SJCRH30 (cell line): ENCODE measurements at regions not wholly inside any gene's neighbourhood (a gene's known extent, or its start where the extent isn't known, plus 50 kb on each side); places are given as distances from the start of the nearest gene placed in this dataset.

Source experiments
- DNase-seq, 2 experiments: peaks; one replicate each; pipeline ENCODE4 v3.0.0-alpha.2; 2015 to 2020
- H3K27ac ChIP-seq: fragments of 250-450 bp; sonication (Bioruptor Pico); 2 replicates; pipeline ENCODE4 v1.5.1; 2020; ENCODE audit warnings: mild to moderate bottlenecking, moderate library complexity
- H3K27me3 ChIP-seq: fragments of 250-450 bp; sonication (Bioruptor Pico); 2 replicates; pipeline ENCODE4 v1.5.1; 2020; ENCODE audit warnings: mild to moderate bottlenecking, moderate library complexity
- H3K36me3 ChIP-seq: fragments of 250-450 bp; sonication (Bioruptor Pico); 2 replicates; pipeline ENCODE4 v1.5.1; 2020; ENCODE audit warnings: mild to moderate bottlenecking, moderate library complexity
- H3K4me1 ChIP-seq: fragments of 250-450 bp; sonication (Bioruptor Pico); 2 replicates; pipeline ENCODE4 v1.5.1; 2020; ENCODE audit warnings: mild to moderate bottlenecking, moderate library complexity
- H3K4me3 ChIP-seq: fragments of 250-450 bp; sonication (Bioruptor Pico); 2 replicates; pipeline ENCODE4 v1.5.1; 2020; ENCODE audit warnings: mild to moderate bottlenecking, moderate library complexity
- H3K9me3 ChIP-seq: fragments of 250-450 bp; sonication (Bioruptor Pico); replicated peaks from 2 replicates; pipeline ENCODE4 v1.5.1; 2020; ENCODE audit warnings: mild to moderate bottlenecking, moderate library complexity

DNA sequence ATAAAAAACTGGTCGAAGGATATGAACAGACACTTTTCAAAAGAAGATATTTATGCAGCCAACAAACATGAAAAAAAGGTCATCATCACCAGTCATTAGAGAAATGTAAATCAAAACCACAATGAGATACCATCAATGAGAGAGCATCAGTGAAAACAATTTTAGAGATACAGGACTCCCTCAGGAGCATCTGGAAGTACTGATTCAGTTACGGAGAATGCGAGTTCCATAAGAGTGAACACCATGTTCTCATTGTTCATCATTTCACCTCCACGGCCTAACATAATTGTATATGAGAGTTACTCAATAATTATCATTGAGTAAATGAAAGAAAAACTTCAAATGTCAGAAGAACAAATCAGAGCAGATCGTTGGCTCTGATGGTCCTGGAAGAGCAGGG, 140.9 kb upstream of the TANK start:
- Histone ChIP-seq H3K4me3 (no peak overlapping the region), H3K9me3 (peaks cover 3% of the 10 kb centered on the region; the same call in 1 of the 2 replicates), H3K27me3 (no peaks in the 10 kb centered on the region), H3K36me3 (no peaks in the 10 kb centered on the region), H3K4me1 (no peaks in the 10 kb centered on the region), H3K27ac (no peak overlapping the region)
- DNase-seq: no peak

DNA sequence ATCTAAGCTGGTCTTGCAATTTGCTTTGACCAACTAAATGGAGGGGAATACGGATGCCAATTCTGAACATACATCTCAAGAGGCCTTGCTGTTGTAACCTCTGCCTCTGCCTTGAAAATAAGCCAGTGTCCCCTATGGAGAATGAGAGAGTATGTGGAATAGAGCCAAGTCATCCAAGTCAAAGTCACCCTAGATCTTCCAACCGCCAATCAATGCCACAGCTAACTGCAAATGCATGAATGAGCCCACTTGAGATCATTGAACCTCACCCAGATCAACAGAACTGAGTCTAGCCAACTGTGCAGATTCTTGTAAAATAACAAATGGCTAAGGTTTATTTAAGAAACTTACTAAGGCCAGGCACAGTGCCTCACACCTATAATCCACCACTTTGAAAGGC, 139.8 kb upstream of the TANK start:
- no peak overlapping the region for H3K27ac ChIP-seq
- no peaks in the 10 kb centered on the region for H3K27me3 ChIP-seq
- H3K36me3 ChIP-seq: no peaks in the 10 kb centered on the region
- H3K9me3 ChIP-seq: peaks cover 3% of the 10 kb centered on the region; the same call in 1 of the 2 replicates
- DNase-seq: no peak
- no peak overlapping the region for H3K4me3 ChIP-seq
- no peaks in the 10 kb centered on the region for H3K4me1 ChIP-seq

DNA sequence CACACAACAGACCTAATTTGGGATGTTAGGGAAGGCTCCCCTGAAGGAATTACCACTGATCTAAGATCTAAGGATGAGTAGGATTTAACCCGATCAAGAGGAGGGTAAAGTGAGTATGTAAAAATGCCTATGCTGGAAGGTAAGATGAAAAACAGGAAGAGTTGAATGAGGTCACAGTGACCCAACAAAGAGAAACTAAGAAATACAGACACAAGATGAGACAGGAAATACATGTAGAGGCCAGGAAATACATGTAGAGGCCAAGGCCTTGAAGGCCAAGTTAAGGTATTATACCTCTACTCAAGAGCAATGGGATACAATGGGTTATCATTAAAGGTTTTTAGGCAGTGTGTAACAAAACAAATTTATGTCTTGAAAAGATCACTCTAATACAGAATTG, 131.6 kb upstream of the TANK start:
- Histone ChIP-seq H3K4me3 (no peak overlapping the region), H3K4me1 (no peaks in the 10 kb centered on the region), H3K27ac (no peak overlapping the region), H3K36me3 (no peaks in the 10 kb centered on the region), H3K9me3 (no peaks in the 10 kb centered on the region), H3K27me3 (no peaks in the 10 kb centered on the region)
- no peak for DNase-seq

DNA sequence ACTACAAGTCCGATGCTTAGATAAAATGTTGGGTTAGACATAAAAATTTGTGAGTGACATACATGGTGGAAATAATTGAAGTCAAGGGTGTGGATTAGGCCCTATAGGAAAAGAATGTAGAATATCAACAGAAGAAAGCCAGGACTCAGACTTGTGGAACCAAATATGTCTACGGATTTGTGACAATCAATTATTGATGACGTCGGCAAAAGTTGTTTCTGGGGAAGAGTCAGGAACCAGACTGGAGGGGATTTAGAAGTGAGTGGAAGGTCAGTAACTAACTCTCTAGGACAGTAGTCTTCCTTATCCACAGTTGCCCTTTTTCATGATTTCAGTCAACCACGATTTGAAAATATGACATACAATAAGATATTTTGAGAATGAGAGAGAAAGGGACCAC, 130.9 kb upstream of the TANK start:
- H3K4me1 ChIP-seq: no peaks in the 10 kb centered on the region
- no peak overlapping the region for H3K4me3 ChIP-seq
- H3K27me3 ChIP-seq: no peaks in the 10 kb centered on the region
- DNase-seq: no peak
- H3K36me3 ChIP-seq: no peaks in the 10 kb centered on the region
- no peaks in the 10 kb centered on the region for H3K9me3 ChIP-seq
- no peak overlapping the region for H3K27ac ChIP-seq

DNA sequence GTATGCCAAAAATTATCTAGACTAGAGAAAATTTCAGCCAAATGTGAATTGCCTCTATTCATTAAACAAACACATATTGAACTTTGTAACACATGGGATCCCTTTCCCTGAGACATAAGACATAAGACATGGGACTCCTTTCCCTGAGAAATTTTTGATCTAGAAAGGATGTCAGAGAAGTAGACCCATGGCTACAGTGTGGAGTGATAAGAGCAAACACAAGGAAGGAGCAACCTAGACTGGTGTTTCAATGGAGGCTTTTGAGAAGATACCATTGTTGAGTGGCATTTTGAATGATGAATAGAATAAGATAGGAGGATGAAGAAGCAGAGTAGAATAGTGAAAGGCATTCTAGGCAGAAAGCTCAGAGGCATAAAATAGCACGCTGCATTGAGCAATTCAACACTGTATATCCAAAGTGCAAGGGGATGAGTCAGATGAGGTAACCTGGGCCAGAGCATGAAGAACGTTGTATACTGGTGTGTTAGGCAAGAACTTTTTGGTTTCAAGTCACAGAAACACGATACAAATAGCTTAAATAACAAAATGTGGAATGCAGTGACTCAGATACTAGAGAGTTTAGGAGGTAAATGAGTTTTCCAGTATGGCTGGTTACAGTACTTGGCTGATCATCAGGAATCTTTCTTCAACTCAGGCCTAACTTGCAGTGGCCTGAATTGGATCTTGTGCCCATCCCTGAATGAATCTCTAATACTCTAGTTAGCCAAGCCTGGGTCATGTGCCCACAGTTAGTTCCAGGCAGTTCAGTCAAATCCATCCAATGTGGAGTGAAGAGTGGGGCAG, 129.8 kb upstream of the TANK start:
- DNase-seq: peak in 1 of 2 experiments; percentile 7
- H3K4me1 ChIP-seq: no peaks in the 10 kb centered on the region
- H3K4me3 ChIP-seq: no peak overlapping the region
- no peak overlapping the region for H3K27ac ChIP-seq
- no peaks in the 10 kb centered on the region; the same call in 1 of the 2 replicates for H3K9me3 ChIP-seq
- no peaks in the 10 kb centered on the region for H3K36me3 ChIP-seq
- no peaks in the 10 kb centered on the region for H3K27me3 ChIP-seq

DNA sequence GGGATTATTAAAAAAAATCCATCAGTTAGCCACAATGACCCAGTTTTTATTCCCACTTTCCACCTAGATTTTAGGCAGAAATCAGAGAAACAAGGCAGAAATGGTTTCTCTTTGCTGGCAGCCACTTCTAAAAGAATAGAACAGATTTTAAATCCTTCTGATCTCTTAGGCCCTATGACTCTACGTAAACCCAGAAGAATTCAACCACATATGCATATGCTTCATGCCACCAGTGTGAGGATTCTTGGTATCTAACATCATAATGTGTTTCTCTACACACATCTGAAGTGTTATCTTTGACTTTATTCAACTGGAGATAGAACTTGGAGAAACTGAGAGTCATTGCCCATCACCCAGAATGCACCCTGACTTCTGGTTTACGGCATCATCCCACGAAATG, 128.7 kb upstream of the TANK start:
- no peaks in the 10 kb centered on the region for H3K4me1 ChIP-seq
- H3K36me3 ChIP-seq: no peaks in the 10 kb centered on the region
- H3K27ac ChIP-seq: no peak overlapping the region
- H3K27me3 ChIP-seq: no peaks in the 10 kb centered on the region
- no peaks in the 10 kb centered on the region; the same call in 1 of the 2 replicates for H3K9me3 ChIP-seq
- no peak for DNase-seq
- H3K4me3 ChIP-seq: no peak overlapping the region

DNA sequence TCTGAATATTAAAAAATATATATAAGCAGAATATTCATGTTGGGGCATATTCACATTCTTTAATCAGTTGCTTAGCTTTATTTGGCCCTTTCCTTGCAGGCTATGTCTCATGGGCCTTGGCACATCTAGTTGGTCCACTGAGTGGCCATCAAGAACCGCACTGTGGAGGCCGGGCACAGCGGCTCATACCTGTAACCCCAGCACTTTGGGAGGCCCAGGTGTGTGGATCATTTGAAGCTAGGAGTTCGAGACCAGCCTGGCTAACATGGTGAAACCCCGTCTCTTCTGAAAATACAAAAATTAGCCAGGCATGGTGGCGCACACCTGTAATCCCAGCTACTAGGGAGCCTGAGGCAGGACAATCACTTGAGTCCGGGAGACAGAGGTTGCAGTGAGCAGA, 127.6 kb upstream of the TANK start:
- no peak for DNase-seq
- H3K4me3 ChIP-seq: no peak overlapping the region
- no peak overlapping the region for H3K27ac ChIP-seq
- H3K36me3 ChIP-seq: no peaks in the 10 kb centered on the region
- no peaks in the 10 kb centered on the region; the same call in 1 of the 2 replicates for H3K9me3 ChIP-seq
- no peaks in the 10 kb centered on the region for H3K27me3 ChIP-seq
- no peaks in the 10 kb centered on the region for H3K4me1 ChIP-seq

DNA sequence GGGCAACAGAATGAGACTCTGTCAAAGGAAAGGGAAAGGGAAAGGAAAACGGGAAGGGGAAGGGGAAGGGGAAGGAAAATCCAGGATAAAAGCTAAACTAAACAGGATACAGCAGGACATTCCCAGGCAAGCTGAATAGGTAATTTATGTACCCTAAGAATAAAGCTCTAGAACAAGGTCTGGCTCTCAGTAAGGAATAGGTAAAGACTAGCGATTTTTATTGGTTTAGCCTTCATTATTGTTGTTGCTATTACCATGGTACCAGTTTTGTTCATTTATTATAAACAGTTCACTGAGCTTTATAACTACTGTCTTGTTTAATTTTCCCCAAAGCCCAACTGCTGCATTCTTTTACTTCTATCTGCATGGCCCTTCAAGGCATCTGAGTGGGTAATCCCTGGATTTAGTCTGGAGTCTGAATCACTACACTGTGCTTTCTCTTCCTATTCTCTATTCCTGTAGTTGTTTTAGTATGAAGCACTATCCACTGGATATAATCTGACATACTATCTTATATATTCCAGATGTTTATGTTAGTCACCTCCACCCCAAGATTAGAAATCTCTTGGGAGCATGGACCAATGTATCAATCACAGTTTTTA, 127.1 kb upstream of the TANK start:
- H3K36me3 ChIP-seq: no peaks in the 10 kb centered on the region
- no peak overlapping the region for H3K4me3 ChIP-seq
- DNase-seq: no peak
- no peaks in the 10 kb centered on the region; the same call in 1 of the 2 replicates for H3K9me3 ChIP-seq
- no peak overlapping the region for H3K27ac ChIP-seq
- no peaks in the 10 kb centered on the region for H3K4me1 ChIP-seq
- H3K27me3 ChIP-seq: no peaks in the 10 kb centered on the region

DNA sequence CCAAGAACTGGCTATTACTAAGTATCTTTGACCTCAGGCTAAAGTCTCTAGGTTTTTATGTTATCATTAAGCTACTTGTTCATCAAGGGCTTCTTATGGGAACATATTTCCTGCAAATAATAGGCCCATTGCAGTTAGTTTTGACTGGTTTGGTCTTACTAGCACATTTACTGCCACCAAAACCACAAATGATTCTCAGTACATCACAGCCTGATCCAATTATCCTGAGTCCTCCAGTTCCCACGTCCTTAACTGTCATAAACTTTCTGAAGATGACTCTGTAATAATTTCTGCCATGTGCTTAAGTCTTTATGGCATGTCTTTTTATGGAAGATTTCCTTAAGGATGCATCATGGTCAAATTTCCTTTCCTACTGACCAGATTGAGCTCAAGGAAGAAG, 123.3 kb upstream of the TANK start:
- H3K4me1 ChIP-seq: no peaks in the 10 kb centered on the region
- no peaks in the 10 kb centered on the region for H3K27me3 ChIP-seq
- DNase-seq: no peak

DNA sequence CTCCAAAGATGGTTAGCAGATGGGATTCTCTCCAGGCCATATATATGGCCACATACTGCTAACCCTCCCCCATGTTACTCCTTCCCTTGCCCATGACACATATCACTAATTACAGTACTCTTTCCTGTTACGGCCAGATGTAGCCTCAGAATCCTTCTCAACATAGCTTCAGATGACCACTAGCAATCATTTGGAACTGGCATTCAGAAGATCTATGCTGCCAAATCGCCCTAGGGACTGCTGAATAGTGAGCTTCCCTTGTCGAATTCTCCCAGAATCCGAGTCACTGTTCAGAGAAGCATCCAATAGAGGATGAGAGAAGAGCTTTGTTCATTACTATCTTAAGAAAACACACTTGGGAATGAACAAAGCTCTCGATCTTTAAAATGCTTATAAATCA, 121.2 kb upstream of the TANK start:
- H3K4me1 ChIP-seq: no peaks in the 10 kb centered on the region

More for the DNA sequence above, 123.3 kb upstream of the TANK start:
- H3K36me3 ChIP-seq: no peaks in the 10 kb centered on the region
- no peak overlapping the region for H3K4me3 ChIP-seq
- H3K9me3 ChIP-seq: no peaks in the 10 kb centered on the region; the same call in 1 of the 2 replicates
- H3K27ac ChIP-seq: no peak overlapping the region

DNA sequence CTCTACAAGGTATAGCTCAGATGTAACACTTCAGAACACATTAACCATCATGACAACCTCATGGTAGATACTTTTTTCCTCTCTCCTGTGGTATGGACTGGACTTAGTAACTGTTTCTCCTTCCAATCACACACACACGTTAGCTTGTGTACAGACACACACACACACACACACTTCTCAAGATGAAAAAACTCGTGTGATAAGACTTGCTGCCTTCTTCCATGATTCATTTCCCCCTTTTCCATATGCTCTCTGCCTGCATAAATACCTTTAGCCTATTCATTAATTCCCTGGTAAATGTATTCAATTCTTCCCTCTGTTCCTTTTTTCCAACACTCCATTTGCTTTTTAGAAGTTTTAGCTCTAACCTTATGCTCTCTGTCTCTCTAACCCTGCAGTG, 118.9 kb upstream of the TANK start:
- H3K9me3 ChIP-seq: no peaks in the 10 kb centered on the region
- no peak for DNase-seq
- H3K27ac ChIP-seq: no peak overlapping the region

More for the DNA sequence above, 121.2 kb upstream of the TANK start:
- DNase-seq: no peak
- Histone ChIP-seq H3K36me3 (no peaks in the 10 kb centered on the region), H3K4me3 (no peak overlapping the region), H3K27me3 (no peaks in the 10 kb centered on the region), H3K9me3 (no peaks in the 10 kb centered on the region; the same call in 1 of the 2 replicates), H3K27ac (no peak overlapping the region)

DNA sequence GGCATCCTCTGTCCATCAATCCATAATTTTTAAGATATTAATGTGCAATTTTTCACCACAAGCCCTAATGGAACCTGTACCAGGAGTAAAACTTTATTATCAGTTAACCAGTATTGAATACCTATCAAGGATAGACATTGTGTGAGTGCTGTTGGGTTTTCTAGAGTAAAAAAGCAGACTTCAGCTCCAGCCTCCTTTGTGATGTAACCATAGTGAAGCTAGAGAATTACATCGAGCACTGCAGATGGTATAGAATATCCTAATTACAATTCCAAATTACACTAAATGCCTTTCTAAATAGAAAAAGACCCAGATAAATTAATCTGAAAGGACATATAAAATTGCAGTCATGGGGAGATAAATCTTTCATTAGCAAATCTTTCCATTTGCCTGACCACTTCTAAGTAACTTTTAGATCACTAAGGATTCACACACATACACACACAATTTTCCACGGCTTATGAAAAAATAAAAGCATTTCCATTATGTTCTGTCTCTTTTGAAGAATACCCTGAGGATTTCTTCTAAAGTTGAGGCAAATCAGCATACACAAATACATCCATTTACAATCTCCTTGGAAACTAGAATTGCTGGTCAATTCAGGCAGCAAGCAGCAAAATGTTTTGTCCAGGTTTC, 117.1 kb upstream of the TANK start:
- H3K27me3 ChIP-seq: no peaks in the 10 kb centered on the region

More for the DNA sequence above, 118.9 kb upstream of the TANK start:
- no peak overlapping the region for H3K4me3 ChIP-seq
- peaks cover 5% of the 10 kb centered on the region; the same call in 1 of the 2 replicates for H3K4me1 ChIP-seq
- H3K36me3 ChIP-seq: no peaks in the 10 kb centered on the region
- no peaks in the 10 kb centered on the region for H3K27me3 ChIP-seq

DNA sequence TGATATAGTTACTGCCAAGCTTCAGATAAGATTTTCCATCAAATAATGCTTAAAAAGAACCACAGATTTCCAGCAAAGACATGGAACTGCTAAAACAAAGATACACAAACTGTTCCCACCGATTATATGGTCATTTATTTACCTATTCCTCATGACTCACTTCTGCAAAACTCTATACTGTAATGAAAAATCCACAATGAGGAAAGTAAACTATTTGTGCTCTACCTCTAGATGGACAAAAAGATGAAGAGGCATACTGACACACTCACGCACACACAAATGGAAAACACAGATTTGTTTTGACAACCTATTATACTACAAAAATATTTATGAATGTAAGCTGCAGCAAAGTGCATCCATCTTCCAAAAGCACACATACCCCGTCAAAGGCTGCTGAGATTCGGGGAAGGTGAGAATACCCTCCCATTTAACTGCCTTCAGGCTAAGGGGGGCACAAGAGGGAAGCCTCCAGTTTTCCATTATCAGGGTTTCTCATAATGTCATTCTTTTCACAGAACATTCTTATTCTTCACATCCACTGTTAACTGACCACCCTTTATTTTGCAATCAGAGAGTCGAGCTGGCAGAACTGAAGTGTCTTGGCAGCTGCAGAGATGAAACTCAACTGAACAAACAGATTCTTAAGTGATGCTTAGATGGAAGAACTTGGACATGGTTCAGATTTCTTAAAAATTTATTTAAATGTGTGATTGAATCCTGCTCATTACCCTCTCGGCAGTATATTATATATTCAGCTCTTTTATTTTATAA, 115.9 kb upstream of the TANK start:
- Histone ChIP-seq H3K36me3 (no peaks in the 10 kb centered on the region), H3K4me3 (no peak overlapping the region), H3K27me3 (no peaks in the 10 kb centered on the region), H3K9me3 (no peaks in the 10 kb centered on the region), H3K27ac (no peak overlapping the region), H3K4me1 (peaks cover 5% of the 10 kb centered on the region; the same call in 1 of the 2 replicates)
- peak in 1 of 2 experiments; percentile 33 for DNase-seq

More for the DNA sequence above, 117.1 kb upstream of the TANK start:
- H3K4me3 ChIP-seq: no peak overlapping the region
- H3K4me1 ChIP-seq: peaks cover 5% of the 10 kb centered on the region; the same call in 1 of the 2 replicates
- H3K27ac ChIP-seq: no peak overlapping the region
- DNase-seq: no peak
- no peaks in the 10 kb centered on the region for H3K9me3 ChIP-seq
- H3K36me3 ChIP-seq: no peaks in the 10 kb centered on the region

DNA sequence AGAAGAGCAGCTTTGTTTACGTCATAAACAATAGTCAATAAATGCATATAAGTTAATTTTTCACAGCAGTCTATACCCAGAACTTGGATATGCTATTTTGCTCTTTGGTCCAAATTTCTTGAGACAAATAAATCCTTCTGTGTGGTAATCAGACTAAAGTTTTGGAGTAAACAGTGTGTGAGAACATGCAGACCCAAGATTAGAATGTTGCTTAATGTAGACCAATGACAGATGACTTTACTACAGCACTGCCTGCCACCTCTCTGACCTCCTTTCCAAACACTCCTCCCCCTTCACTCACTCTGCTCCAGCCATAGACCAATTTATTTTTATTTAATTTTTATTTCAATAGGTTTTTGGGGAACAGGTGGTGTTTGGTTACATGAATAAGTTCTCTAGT, 115.3 kb upstream of the TANK start:
- no peaks in the 10 kb centered on the region for H3K9me3 ChIP-seq
- no peak overlapping the region for H3K4me3 ChIP-seq
- H3K36me3 ChIP-seq: no peaks in the 10 kb centered on the region
- H3K27me3 ChIP-seq: no peaks in the 10 kb centered on the region
- peaks cover 5% of the 10 kb centered on the region; the same call in 1 of the 2 replicates for H3K4me1 ChIP-seq
- DNase-seq: no peak
- H3K27ac ChIP-seq: no peak overlapping the region
